Loucy (cell line): ENCODE measurements at regions not wholly inside any gene's neighbourhood (a gene's known extent, or its start where the extent isn't known, plus 50 kb on each side); places are given as distances from the start of the nearest gene placed in this dataset.

Source experiments
- CTCF ChIP-seq: fragments of 200-600 bp; sonication (generic); conservative IDR thresholded peaks from 2 replicates; pipeline ENCODE4 v1.5.1; 2014; ENCODE audit warnings: mild to moderate bottlenecking, antibody characterized with exemption, low read length
- EZH2phosphoT487 ChIP-seq: fragments of 200-600 bp; IDR thresholded peaks from 2 replicates; pipeline ENCODE4 v1.6.1; 2018; ENCODE audit warnings: antibody characterized with exemption, mild to moderate bottlenecking, moderate library complexity, borderline replicate concordance

- TF ChIP-seq CTCF: no peak
- no peak for TF ChIP-seq EZH2phosphoT487
These were observed 68.7 kb upstream of the EDAR start for GRCh38 chr2:109057686-109058085.
